ENCODE measurements at regions not wholly inside any gene's neighbourhood (a gene's known extent, or its start where the extent isn't known, plus 50 kb on each side); places are given as distances from the start of the nearest gene placed in this dataset.
"Not testable (repeated sequence)": the region's sequence is repeated elsewhere in the genome, so short reads cannot be mapped to it uniquely, and the experiment has no call there.

DNA sequence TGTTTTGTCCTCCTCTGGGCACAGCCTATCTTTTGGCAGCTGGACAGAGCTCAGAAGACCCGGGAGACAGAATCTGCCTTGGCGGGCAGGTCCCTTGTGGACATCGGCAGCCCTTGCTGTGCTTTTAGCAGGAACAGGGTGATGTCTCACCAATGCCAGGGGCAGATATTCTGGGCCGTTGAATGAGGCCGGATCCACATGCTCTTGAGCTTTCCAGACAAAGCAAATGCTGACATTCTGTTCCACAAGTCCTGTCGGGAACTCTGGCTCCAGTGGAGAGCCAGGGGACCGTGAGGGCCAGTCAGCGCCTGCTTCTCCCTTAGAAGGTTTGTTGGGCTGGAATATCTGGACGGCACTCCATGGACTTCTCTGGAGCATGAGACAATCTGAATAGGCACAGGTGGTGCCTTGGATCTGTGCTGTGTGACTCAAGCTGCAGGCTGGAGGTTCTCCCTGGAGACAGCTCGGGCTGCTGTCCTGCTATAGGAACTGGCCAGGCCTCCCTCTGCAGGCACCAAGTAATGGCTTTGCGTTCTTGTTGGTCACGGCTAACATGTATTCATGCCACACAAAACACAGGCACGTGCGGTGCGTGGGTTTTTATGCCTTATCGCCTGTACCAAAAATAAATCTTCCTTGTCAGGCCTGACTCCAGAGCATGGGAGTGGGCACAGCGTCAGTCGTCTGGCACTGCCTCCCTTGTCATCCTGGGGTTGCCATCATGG, 80.3 kb downstream of the GADD45G start:
- in situ Hi-C loops (cut with HindIII; ENCODE audit: low pct_ligation_motif_present, low sequenced_read_pairs): no loop called here
- no peaks in the 10 kb centered on the region for H3K36me3 ChIP-seq (replicated peaks)
- H3K27ac ChIP-seq: no peak overlapping the region
- DNase-seq: no peak
- H3K4me3 ChIP-seq (ENCODE audit: low read depth, low read length): no peak overlapping the region
- no peaks in the 10 kb centered on the region for H3K27me3 ChIP-seq (replicated peaks)
- TF ChIP-seq, protein P1, sequence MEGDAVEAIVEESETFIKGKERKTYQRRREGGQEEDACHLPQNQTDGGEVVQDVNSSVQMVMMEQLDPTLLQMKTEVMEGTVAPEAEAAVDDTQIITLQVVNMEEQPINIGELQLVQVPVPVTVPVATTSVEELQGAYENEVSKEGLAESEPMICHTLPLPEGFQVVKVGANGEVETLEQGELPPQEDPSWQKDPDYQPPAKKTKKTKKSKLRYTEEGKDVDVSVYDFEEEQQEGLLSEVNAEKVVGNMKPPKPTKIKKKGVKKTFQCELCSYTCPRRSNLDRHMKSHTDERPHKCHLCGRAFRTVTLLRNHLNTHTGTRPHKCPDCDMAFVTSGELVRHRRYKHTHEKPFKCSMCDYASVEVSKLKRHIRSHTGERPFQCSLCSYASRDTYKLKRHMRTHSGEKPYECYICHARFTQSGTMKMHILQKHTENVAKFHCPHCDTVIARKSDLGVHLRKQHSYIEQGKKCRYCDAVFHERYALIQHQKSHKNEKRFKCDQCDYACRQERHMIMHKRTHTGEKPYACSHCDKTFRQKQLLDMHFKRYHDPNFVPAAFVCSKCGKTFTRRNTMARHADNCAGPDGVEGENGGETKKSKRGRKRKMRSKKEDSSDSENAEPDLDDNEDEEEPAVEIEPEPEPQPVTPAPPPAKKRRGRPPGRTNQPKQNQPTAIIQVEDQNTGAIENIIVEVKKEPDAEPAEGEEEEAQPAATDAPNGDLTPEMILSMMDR (IDR thresholded peaks at IDR 0.05; ENCODE audit: low read depth, low read length, missing control alignments): no peak

DNA sequence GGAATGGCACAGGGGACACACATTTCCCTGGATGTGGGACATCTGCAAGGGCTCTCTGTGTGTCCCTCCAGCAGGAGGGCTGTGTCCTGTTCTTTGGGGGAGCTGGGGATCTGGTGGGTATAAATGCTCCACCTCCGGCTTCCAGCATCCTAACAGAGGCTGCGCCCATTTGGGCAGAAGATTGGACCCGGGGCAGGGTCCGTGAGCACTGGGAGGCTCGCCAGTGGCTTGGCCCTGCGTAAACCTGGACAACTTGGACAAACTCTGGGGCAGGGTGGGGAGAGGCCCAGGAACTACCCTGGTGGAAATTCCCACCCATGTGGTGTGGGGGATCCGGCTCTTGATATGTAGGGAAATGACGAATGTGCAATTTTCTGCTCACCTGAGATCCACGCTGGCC, 80.9 kb downstream of the GADD45G start:
- Histone ChIP-seq H3K27me3 (replicated peaks) (no peaks in the 10 kb centered on the region), H3K27ac (no peak overlapping the region), H3K36me3 (replicated peaks) (no peaks in the 10 kb centered on the region), H3K4me3 (ENCODE audit: low read depth, low read length) (no peak overlapping the region)
- in situ Hi-C loops (cut with HindIII; ENCODE audit: low pct_ligation_motif_present, low sequenced_read_pairs): no loop called here
- TF ChIP-seq, protein P1 (IDR thresholded peaks at IDR 0.05; ENCODE audit: low read depth, low read length, missing control alignments): no peak
- no peak for DNase-seq

DNA sequence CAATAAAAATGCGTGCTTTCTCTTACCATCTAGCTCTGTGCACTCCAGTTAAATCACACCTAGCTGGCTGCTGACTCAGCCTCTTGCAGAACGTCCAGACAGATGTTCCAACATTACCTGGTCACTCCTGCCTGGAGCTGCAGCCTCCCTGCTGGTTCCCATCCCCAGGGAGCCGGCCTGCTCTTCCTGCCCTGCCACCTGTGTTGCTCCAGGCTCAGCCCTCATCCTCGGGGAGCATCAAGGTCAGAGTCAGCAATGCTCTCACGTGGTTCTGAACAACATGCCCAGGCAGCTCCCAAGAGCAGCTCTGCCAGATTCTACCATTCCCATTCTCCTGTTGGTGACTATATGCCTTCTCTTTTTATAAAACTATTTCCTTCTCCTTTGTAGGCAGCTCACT, 81.3 kb downstream of the GADD45G start:
- TF ChIP-seq, protein P1 (IDR thresholded peaks at IDR 0.05; ENCODE audit: low read depth, low read length, missing control alignments): no peak
- DNase-seq: no peak
- in situ Hi-C loops (cut with HindIII; ENCODE audit: low pct_ligation_motif_present, low sequenced_read_pairs): no loop called here
- Histone ChIP-seq H3K27ac (no peak overlapping the region), H3K27me3 (replicated peaks) (no peaks in the 10 kb centered on the region), H3K36me3 (replicated peaks) (no peaks in the 10 kb centered on the region), H3K4me3 (ENCODE audit: low read depth, low read length) (no peak overlapping the region)

DNA sequence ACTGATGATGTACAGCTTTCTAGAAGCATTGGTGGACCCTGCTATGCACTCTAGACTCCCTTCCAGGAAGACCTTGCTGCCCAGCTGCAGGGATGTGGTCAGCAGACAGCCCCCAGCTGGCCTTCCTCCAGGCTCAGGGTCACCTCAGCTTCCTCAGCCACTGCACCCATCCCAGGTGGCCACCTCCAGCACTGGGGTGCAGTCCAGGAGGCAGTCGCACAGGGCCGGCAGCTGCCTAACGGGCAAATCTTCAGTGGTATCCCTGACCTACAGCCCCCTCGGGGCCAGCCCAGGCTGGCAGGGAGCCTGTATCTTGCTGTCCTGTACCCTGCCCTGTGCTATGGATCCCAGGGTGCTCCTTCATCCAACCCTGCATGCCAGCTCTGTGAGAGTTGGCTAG, 81.8 kb downstream of the GADD45G start:
- Histone ChIP-seq H3K36me3 (replicated peaks) (no peaks in the 10 kb centered on the region), H3K27ac (no peak overlapping the region), H3K27me3 (replicated peaks) (no peaks in the 10 kb centered on the region), H3K4me3 (ENCODE audit: low read depth, low read length) (no peak overlapping the region)
- TF ChIP-seq, protein P1 (IDR thresholded peaks at IDR 0.05; ENCODE audit: low read depth, low read length, missing control alignments): no peak
- DNase-seq: no peak
- in situ Hi-C loops (cut with HindIII; ENCODE audit: low pct_ligation_motif_present, low sequenced_read_pairs): no loop called here

DNA sequence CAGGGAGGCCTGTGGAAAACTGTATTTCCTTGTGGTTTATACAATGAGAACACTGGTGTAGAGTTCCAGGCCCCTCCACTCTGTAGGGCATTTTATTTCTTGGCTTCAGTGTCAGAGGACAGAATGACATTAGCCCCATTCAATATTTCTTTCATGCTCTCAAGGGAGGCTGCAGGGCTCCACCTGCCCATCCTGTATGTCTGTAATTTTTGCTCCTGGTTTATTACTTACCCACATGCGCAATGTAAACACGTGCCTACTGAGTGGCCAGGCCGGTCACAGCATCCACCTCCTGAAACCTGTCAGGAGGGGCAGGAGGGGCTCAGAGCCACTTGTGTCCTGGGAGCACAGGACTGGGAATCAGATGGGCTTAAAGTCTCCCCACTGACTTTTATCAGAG, 82.4 kb downstream of the GADD45G start:
- H3K4me3 ChIP-seq (ENCODE audit: low read depth, low read length): no peak overlapping the region
- H3K27me3 ChIP-seq (replicated peaks): no peaks in the 10 kb centered on the region
- DNase-seq: no peak
- in situ Hi-C loops (cut with HindIII; ENCODE audit: low pct_ligation_motif_present, low sequenced_read_pairs): no loop called here
- no peak overlapping the region for H3K27ac ChIP-seq
- TF ChIP-seq, protein P1 (IDR thresholded peaks at IDR 0.05; ENCODE audit: low read depth, low read length, missing control alignments): no peak
- H3K36me3 ChIP-seq (replicated peaks): no peaks in the 10 kb centered on the region

DNA sequence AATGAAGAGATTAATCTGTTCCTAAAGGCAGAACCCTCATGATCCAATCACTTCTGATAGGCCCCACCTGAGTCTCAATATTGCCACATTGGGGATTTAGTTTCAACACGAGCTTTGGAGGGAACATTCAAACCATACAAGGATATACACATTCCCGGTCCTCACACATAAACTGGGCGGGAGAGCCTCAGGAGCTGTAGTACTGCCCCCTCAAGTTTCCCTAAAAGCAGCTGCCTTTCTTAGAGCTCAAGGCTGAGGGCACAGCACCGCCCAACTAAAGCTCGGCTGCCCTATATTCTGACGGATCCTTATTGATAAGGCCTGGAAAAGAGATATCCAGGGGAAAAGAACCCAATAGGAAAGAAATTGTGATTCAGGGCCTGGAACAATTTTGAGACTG, 83.0 kb downstream of the GADD45G start:
- no peaks in the 10 kb centered on the region for H3K36me3 ChIP-seq (replicated peaks)

DNA sequence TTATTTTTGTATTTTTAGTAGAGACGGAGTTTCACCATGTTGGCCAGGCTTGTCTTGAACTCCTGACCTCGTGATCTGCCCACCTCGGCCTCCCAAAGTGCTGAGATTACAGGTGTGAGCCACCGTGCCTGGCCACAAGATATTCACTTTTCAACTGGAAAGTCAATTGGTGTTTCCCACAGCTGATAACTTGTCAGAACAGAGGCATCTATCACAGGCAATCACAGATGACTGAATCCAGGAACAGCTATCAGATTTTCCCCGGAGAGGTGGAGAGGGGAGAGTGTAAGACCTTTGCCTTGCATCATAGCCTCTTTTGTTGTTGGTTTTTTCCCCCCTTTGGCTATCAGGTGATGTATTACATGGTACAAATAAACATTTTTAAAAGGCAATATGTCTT, 84.5 kb downstream of the GADD45G start:
- DNase-seq; H3K36me3 ChIP-seq (replicated peaks); H3K27me3 ChIP-seq (replicated peaks); H3K27ac ChIP-seq; H3K4me3 ChIP-seq (ENCODE audit: low read depth, low read length); in situ Hi-C loops (cut with HindIII; ENCODE audit: low pct_ligation_motif_present, low sequenced_read_pairs): not testable (repeated sequence)

More for the DNA sequence above, 83.0 kb downstream of the GADD45G start:
- no peak for DNase-seq
- in situ Hi-C loops (cut with HindIII; ENCODE audit: low pct_ligation_motif_present, low sequenced_read_pairs): no loop called here
- TF ChIP-seq, protein P1 (IDR thresholded peaks at IDR 0.05; ENCODE audit: low read depth, low read length, missing control alignments): no peak
- Histone ChIP-seq H3K27ac (no peak overlapping the region), H3K4me3 (ENCODE audit: low read depth, low read length) (no peak overlapping the region), H3K27me3 (replicated peaks) (no peaks in the 10 kb centered on the region)

Measured in brain microvascular endothelial cell (primary cell).